Breast epithelium (tissue), 4 donors: ENCODE measurements at regions not wholly inside any gene's neighbourhood (a gene's known extent, or its start where the extent isn't known, plus 50 kb on each side); places are given as distances from the start of the nearest gene placed in this dataset.

Experiments
- DNase-seq, 2 donors: peaks; one replicate each; pipeline ENCODE4 v3.0.0-alpha.2; 2019; ENCODE audit warnings: low spot score in 2 of 2
- H3K27ac ChIP-seq, 2 donors: fragments of 200-600 bp; sonication (generic) in 1 of 2; one replicate each; pipeline ENCODE4 v1.5.1; 2016 to 2019; ENCODE audit warnings: mild to moderate bottlenecking in 1 of 2
- H3K27me3 ChIP-seq, 2 donors: fragments of 200-600 bp; sonication (generic) in 1 of 2; one replicate each; pipeline versions ENCODE4 v1.5.1 to v1.6.0; 2017 to 2019; ENCODE audit warnings: control low read depth in 1 of 2, mild to moderate bottlenecking in 1 of 2
- H3K36me3 ChIP-seq: fragments of 200-600 bp; one replicate; pipeline ENCODE4 v1.5.1; 2019
- H3K4me1 ChIP-seq, 2 donors: fragments of 200-600 bp; sonication (generic); one replicate each; pipeline ENCODE4 v1.5.1; 2016 to 2019; ENCODE audit warnings: control low read depth in 1 of 2
- H3K4me3 ChIP-seq, 3 donors: fragments of 200-600 bp; sonication (generic); 1 replicate in 2 of 3; 2 replicates in 1 of 3; pipeline ENCODE4 v1.5.1; 2016 to 2019; ENCODE audit warnings: mild to moderate bottlenecking in 3 of 3, moderate library complexity in 2 of 3
- H3K9me3 ChIP-seq, 2 donors: fragments of 200-600 bp; sonication (generic) in 1 of 2; one replicate each; pipeline ENCODE4 v1.5.1; 2016 to 2019; ENCODE audit warnings: control low read depth in 1 of 2
- POLR2A ChIP-seq: fragments of 450-650 bp; IDR thresholded peaks from one replicate; pipeline ENCODE4 v1.6.1; 2016; ENCODE audit warnings: antibody characterized with exemption, mild to moderate bottlenecking, moderate library complexity
- POLR2AphosphoS5 ChIP-seq, 3 donors: sonication (generic); formaldehyde crosslinking; IDR thresholded peaks; one replicate each; pipeline ENCODE4 v1.6.1; 2017; ENCODE audit warnings: antibody characterized with exemption in 3 of 3
- intact Hi-C: fragments of 100-400 bp; cut with DNase I; formaldehyde crosslinking; loops from one replicate; pipeline ENCODE4 v1.15.1; 2023; ENCODE audit warnings: low total_unique reads
- TF ChIP-seq, protein P1 (sequence below), 3 donors: fragments of 450-650 bp; IDR thresholded peaks; one replicate each; pipeline ENCODE4 v1.5.1; 2016 to 2017; ENCODE audit warnings: antibody characterized with exemption in 3 of 3, mild to moderate bottlenecking in 3 of 3, moderate library complexity in 3 of 3

DNA sequence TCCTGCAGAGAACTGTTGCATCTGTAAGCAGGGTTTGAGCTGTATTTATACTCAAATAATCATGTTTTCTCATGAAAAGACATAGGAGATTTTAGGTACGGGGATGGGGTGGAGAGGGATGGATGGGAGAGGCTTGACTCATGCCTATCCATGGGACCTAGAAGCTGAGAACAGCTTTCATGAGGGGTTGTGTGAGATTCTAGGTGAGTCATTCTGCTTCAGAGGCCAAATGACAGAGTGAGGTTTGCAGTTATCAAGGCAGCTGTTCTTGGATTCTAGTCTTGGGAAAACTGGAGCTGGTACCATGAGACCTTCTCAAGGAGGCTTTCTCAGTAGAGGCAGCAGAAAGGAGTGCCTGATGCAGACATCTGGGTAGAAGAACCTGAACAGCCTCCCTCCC is 746.9 kb downstream of the TYW1 start:
- H3K4me1 ChIP-seq = no peaks in the 10 kb centered on the region
- no peak for TF ChIP-seq POLR2A
- TF ChIP-seq POLR2AphosphoS5 (IDR thresholded peaks at IDR 0.05) = no peak
- TF ChIP-seq, protein P1, sequence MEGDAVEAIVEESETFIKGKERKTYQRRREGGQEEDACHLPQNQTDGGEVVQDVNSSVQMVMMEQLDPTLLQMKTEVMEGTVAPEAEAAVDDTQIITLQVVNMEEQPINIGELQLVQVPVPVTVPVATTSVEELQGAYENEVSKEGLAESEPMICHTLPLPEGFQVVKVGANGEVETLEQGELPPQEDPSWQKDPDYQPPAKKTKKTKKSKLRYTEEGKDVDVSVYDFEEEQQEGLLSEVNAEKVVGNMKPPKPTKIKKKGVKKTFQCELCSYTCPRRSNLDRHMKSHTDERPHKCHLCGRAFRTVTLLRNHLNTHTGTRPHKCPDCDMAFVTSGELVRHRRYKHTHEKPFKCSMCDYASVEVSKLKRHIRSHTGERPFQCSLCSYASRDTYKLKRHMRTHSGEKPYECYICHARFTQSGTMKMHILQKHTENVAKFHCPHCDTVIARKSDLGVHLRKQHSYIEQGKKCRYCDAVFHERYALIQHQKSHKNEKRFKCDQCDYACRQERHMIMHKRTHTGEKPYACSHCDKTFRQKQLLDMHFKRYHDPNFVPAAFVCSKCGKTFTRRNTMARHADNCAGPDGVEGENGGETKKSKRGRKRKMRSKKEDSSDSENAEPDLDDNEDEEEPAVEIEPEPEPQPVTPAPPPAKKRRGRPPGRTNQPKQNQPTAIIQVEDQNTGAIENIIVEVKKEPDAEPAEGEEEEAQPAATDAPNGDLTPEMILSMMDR (IDR thresholded peaks at IDR 0.05) = no peak
- H3K4me3 ChIP-seq = no peak overlapping the region
- no peaks in the 10 kb centered on the region for H3K27me3 ChIP-seq
- no peaks in the 10 kb centered on the region for H3K36me3 ChIP-seq
- no peaks in the 10 kb centered on the region for H3K9me3 ChIP-seq
- H3K27ac ChIP-seq = no peak overlapping the region
- no peak for DNase-seq
- intact Hi-C loops = no loop called here

DNA sequence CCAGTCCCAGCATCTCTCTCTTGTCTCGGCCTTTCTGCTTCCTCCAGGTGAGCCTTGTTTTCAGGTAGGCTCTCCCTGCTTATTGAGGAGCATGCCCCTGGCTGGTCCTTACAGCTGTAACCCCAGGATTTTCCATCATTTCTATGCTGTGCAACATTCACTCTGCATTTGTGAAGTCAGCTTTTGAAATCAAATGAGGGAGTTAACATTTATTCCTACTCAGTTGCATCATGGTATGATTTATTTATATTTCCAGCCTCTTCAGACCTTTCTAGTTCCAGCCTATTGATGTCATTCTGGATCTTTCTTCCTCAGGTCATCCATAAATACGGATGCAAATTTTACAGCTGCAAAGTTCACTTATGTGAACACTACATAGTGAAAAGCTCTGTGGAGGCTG is 755.6 kb downstream of the TYW1 start:
- Histone ChIP-seq H3K4me1 (no peaks in the 10 kb centered on the region), H3K36me3 (no peaks in the 10 kb centered on the region), H3K4me3 (no peak overlapping the region), H3K27ac (no peak overlapping the region), H3K27me3 (no peaks in the 10 kb centered on the region), H3K9me3 (no peaks in the 10 kb centered on the region)
- DNase-seq = no peak
- TF ChIP-seq POLR2A (no peak), POLR2AphosphoS5 (IDR thresholded peaks at IDR 0.05) (no peak)
- intact Hi-C loops = no loop called here

DNA sequence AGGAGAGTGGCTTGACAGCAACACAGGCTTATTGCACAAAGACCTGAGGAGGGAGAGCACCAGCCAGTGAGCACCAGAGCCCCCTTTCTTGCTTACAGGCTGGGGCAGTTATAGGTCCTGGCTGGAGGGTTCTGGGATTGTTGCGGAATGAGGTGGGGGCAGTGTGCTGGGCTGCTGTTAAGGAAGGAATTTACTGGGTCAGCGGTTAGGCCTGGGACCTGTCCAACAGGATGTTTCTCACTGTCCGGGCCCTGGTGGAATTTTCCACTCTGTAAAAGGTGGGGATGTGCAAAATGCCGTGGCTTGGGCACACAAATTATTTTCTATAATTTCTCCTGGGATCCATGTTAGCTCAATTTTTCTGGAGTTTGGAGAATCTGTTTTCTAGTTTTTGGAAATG is 757.3 kb downstream of the TYW1 start:
- Histone ChIP-seq H3K4me3 (no peak overlapping the region), H3K36me3 (no peaks in the 10 kb centered on the region), H3K27ac (peak overlapping the region in 1 of 2 donors; percentile 41), H3K9me3 (no peaks in the 10 kb centered on the region), H3K27me3 (no peaks in the 10 kb centered on the region), H3K4me1 (no peaks in the 10 kb centered on the region)
- peak in 1 of 2 donors; percentile 33 for DNase-seq
- TF ChIP-seq, protein P1 (IDR thresholded peaks at IDR 0.05) = no peak
- no peak for TF ChIP-seq POLR2AphosphoS5 (IDR thresholded peaks at IDR 0.05)
- no peak for TF ChIP-seq POLR2A
- intact Hi-C loops = no loop called here

DNA sequence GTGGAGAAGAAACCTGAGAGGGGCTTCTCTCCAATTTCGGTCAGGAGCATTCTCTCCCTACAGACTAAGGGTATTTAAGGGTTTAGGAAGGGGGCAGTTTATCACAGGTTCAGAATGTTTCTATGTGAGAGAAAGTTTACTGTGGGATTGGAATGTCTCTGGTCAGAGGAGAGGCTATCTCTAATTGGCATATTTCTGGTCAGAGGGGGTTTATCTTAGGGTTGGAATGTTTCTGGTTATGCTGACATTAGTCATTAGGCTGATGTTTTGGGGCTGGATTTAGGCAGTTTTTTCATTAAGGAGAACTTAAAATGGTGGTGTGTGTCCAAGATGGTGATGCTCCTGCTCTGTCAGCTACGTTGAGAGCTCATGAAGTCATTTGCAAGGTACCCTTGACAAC is 758.0 kb downstream of the TYW1 start:
- intact Hi-C loops = no loop called here
- Histone ChIP-seq H3K36me3 (no peaks in the 10 kb centered on the region), H3K27ac (no peak overlapping the region), H3K9me3 (no peaks in the 10 kb centered on the region), H3K27me3 (no peaks in the 10 kb centered on the region), H3K4me1 (no peaks in the 10 kb centered on the region), H3K4me3 (no peak overlapping the region)
- no peak for TF ChIP-seq POLR2A
- TF ChIP-seq, protein P1 (IDR thresholded peaks at IDR 0.05) = no peak
- TF ChIP-seq POLR2AphosphoS5 (IDR thresholded peaks at IDR 0.05) = no peak
- DNase-seq = no peak

DNA sequence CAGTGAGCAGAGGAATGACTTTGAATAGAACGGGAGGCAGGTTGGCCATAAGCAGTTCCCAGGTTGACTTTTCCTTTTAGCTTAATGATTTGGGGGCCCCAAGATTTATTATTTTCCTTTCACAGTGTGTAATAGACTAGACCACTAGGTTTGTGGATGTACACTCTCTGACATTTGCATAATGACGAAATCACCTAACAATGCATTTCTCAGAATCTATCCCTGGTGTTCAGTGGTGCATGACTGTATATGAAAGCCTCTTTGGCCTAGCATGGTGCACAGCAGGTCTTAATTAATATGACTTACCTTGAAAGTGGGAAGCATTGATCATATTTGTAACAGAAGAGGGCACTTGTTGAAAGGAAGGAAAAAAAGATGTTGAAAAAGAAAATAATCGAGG is 761.9 kb downstream of the TYW1 start:
- H3K27me3 ChIP-seq = no peaks in the 10 kb centered on the region
- intact Hi-C loops = no loop called here

More for the DNA sequence above, 761.9 kb downstream of the TYW1 start:
- no peak for DNase-seq
- Histone ChIP-seq H3K4me1 (no peaks in the 10 kb centered on the region), H3K9me3 (no peaks in the 10 kb centered on the region), H3K27ac (no peak overlapping the region), H3K36me3 (no peaks in the 10 kb centered on the region), H3K4me3 (no peak overlapping the region)
- TF ChIP-seq POLR2A (no peak), POLR2AphosphoS5 (IDR thresholded peaks at IDR 0.05) (no peak)
- TF ChIP-seq, protein P1 (IDR thresholded peaks at IDR 0.05) = no peak
